ENCODE measurements at regions not wholly inside any gene's neighbourhood (a gene's known extent, or its start where the extent isn't known, plus 50 kb on each side); places are given as distances from the start of the nearest gene placed in this dataset.
"Not testable (repeated sequence)": the region's sequence is repeated elsewhere in the genome, so short reads cannot be mapped to it uniquely, and the experiment has no call there.

DNA sequence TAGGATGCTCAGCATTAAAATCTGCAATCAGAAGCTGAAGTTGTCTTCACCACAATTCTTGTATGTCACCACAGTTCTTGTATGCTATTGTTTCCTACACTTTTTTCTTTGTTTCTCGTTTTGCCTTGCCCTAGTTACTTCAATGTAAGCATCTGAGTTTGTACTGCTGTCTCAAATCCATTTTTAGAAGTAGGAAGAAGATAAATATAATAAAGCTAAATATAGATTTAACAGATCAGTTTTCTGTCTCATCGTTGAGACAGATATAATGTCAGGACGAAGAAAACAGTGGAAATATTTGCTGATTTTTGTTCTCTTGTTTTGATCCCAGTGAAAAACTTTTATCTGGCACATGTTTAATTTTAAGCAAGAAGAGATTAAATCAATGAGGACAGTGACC, 318.0 kb downstream of the QKI start:
- peaks cover 4% of the 10 kb centered on the region for H3K4me1 Mint-ChIP-seq (ENCODE audit: unreplicated experiment)
- TF ChIP-seq CTCF (IDR thresholded peaks at IDR 0.05; ENCODE audit: unreplicated experiment), result no peak
- no peak overlapping the region for H3K27ac Mint-ChIP-seq (ENCODE audit: unreplicated experiment)
- H3K4me3 Mint-ChIP-seq (ENCODE audit: unreplicated experiment), result no peak overlapping the region
- H3K9me3 Mint-ChIP-seq (ENCODE audit: unreplicated experiment), result no peaks in the 10 kb centered on the region
- H3K27me3 Mint-ChIP-seq (ENCODE audit: unreplicated experiment), result peaks cover 4% of the 10 kb centered on the region
- no peaks in the 10 kb centered on the region for H3K36me3 Mint-ChIP-seq (ENCODE audit: low read depth, unreplicated experiment)
- no peak for DNase-seq (ENCODE audit: low spot score)

DNA sequence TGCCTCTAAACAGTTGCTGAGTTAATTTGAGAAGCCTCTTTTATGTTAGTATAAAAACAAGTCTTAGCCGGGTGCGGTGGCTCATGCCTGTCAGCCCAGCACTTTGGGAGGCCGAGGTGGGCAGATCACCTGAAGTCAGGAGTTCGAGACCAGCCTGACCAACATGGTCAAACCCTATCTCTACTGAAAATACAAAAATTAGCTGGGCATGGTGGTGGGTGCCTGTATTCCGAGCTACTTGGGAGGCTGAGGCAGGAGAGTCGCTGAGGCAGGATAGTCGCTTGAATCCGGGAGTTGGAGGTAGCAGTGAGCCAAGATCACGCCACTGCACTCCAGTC, 317.5 kb downstream of the QKI start:
- H3K27me3 Mint-ChIP-seq (ENCODE audit: unreplicated experiment); H3K4me3 Mint-ChIP-seq (ENCODE audit: unreplicated experiment); H3K36me3 Mint-ChIP-seq (ENCODE audit: low read depth, unreplicated experiment); H3K4me1 Mint-ChIP-seq (ENCODE audit: unreplicated experiment); H3K9me3 Mint-ChIP-seq (ENCODE audit: unreplicated experiment); H3K27ac Mint-ChIP-seq (ENCODE audit: unreplicated experiment); DNase-seq (ENCODE audit: low spot score): not testable (repeated sequence)

- Mint-ChIP-seq H3K4me1 (ENCODE audit: unreplicated experiment) (peaks cover 4% of the 10 kb centered on the region), H3K27ac (ENCODE audit: unreplicated experiment) (no peak overlapping the region), H3K36me3 (ENCODE audit: low read depth, unreplicated experiment) (no peaks in the 10 kb centered on the region), H3K4me3 (ENCODE audit: unreplicated experiment) (no peak overlapping the region), H3K27me3 (ENCODE audit: unreplicated experiment) (peaks cover 4% of the 10 kb centered on the region), H3K9me3 (ENCODE audit: unreplicated experiment) (no peaks in the 10 kb centered on the region)
- DNase-seq (ENCODE audit: low spot score), result no peak
- TF ChIP-seq CTCF (IDR thresholded peaks at IDR 0.05; ENCODE audit: unreplicated experiment), result no peak
These were observed 316.9 kb downstream of the QKI start for GRCh38 chr6:163731215-163732013.

GRCh38 chr6:163730246-163731210, 316.0 kb downstream of the QKI start:
- H3K36me3 Mint-ChIP-seq (ENCODE audit: low read depth, unreplicated experiment), result no peaks in the 10 kb centered on the region
- H3K4me3 Mint-ChIP-seq (ENCODE audit: unreplicated experiment), result no peak overlapping the region
- no peak overlapping the region for H3K27ac Mint-ChIP-seq (ENCODE audit: unreplicated experiment)
- TF ChIP-seq CTCF (IDR thresholded peaks at IDR 0.05; ENCODE audit: unreplicated experiment), result no peak
- peaks cover 3% of the 10 kb centered on the region for H3K4me1 Mint-ChIP-seq (ENCODE audit: unreplicated experiment)
- no peaks in the 10 kb centered on the region for H3K9me3 Mint-ChIP-seq (ENCODE audit: unreplicated experiment)
- H3K27me3 Mint-ChIP-seq (ENCODE audit: unreplicated experiment), result peaks cover 6% of the 10 kb centered on the region
- no peak for DNase-seq (ENCODE audit: low spot score)

DNA sequence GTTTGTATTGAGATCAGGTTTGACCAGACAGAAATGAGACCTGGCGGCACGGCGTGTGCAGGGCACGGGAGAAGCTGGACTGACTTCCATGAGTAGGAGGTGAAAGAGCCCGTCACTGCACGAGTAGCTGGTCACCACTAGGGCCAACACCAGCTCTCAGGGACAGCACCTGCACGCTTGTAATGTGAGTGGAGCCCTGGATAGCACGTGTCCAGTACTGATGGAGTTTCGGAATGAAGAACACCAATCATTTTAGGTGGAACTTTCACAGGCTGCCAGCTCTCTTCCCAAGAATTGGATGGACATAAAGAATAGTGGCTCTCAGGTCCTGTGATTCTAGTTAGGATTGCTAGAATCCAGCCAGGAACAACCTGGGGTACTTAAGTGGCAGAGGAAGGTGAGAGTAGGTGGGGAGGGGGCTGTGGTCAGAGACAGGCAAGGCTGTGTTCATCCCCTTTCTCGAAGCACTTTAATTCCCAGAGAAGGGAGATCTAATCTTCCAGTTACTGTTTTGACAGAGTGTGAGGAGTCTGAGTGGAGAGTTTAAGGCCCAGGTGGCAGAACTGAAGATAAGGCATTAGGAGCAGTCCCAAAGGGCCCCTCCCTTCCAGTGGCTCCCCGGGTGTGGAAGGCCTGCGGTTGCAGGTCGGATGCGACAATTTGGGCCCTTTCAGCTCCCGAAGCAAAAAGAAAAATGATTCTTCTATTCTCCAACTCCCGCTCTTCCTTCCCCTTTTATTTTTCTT, 314.8 kb downstream of the QKI start:
- Mint-ChIP-seq H3K4me3 (ENCODE audit: unreplicated experiment) (no peak overlapping the region), H3K4me1 (ENCODE audit: unreplicated experiment) (peaks cover 3% of the 10 kb centered on the region), H3K9me3 (ENCODE audit: unreplicated experiment) (no peaks in the 10 kb centered on the region), H3K27ac (ENCODE audit: unreplicated experiment) (no peak overlapping the region), H3K27me3 (ENCODE audit: unreplicated experiment) (peaks cover 6% of the 10 kb centered on the region), H3K36me3 (ENCODE audit: low read depth, unreplicated experiment) (no peaks in the 10 kb centered on the region)
- no peak for TF ChIP-seq CTCF (IDR thresholded peaks at IDR 0.05; ENCODE audit: unreplicated experiment)
- no peak for DNase-seq (ENCODE audit: low spot score)
